Lower leg skin (tissue), 4 donors: ENCODE measurements at regions not wholly inside any gene's neighbourhood (a gene's known extent, or its start where the extent isn't known, plus 50 kb on each side); places are given as distances from the start of the nearest gene placed in this dataset.

ENCODE experiments used
- DNase-seq, 2 donors: peaks; one replicate each; pipeline ENCODE4 v3.0.0-alpha.2; 2019; ENCODE audit warnings: low spot score in 2 of 2
- H3K4me3 ChIP-seq: fragments of 200-600 bp; sonication (generic); 2 replicates; pipeline ENCODE4 v1.5.1; 2017; ENCODE audit warnings: mild to moderate bottlenecking, low read depth; ENCODE audit not compliant: poor library complexity, severe bottlenecking
- CTCF ChIP-seq, 3 donors: fragments of 450-650 bp; IDR thresholded peaks; one replicate each; pipeline ENCODE4 v1.5.1; 2016; ENCODE audit warnings: antibody characterized with exemption in 3 of 3, mild to moderate bottlenecking in 3 of 3, moderate library complexity in 2 of 3
- POLR2A ChIP-seq, 2 donors: fragments of 450-650 bp; IDR thresholded peaks; one replicate each; pipeline ENCODE4 v1.6.1; 2016 to 2017; ENCODE audit warnings: antibody characterized with exemption in 2 of 2, mild to moderate bottlenecking in 1 of 2, moderate library complexity in 1 of 2
- WGBS, 2 donors: methylation state at CpG; one replicate each; pipeline ENCODE4 v1.1.5; 2018; 5-methylcytosine and 5-hydroxymethylcytosine counted together
- intact Hi-C: fragments of 100-400 bp; cut with DNase I; formaldehyde crosslinking; loops from one replicate; pipeline ENCODE4 v1.15.0; 2023; ENCODE audit warnings: low total_unique reads

- intact Hi-C loops, result no loop called here
- no peak overlapping the region for H3K4me3 ChIP-seq
- TF ChIP-seq CTCF (IDR thresholded peaks at IDR 0.05) (no peak), POLR2A (IDR thresholded peaks at IDR 0.05) (no peak)
- no peak for DNase-seq
Measured at GRCh38 chr4:23741681-23742191, 148.1 kb downstream of the PPARGC1A start.

- DNase-seq, result no peak
- intact Hi-C loops, result no loop called here
- 81 to 89% methylated on average over 3 of the region's 3 CpGs for WGBS, 2 donors
- no peak for TF ChIP-seq CTCF (IDR thresholded peaks at IDR 0.05)
- H3K4me3 ChIP-seq, result no peak overlapping the region
Measured at GRCh38 chr4:23737571-23737970, 152.3 kb downstream of the PPARGC1A start.

- DNase-seq, result no peak
Measured at GRCh38 chr4:23736466-23736865, 153.4 kb downstream of the PPARGC1A start.

DNA sequence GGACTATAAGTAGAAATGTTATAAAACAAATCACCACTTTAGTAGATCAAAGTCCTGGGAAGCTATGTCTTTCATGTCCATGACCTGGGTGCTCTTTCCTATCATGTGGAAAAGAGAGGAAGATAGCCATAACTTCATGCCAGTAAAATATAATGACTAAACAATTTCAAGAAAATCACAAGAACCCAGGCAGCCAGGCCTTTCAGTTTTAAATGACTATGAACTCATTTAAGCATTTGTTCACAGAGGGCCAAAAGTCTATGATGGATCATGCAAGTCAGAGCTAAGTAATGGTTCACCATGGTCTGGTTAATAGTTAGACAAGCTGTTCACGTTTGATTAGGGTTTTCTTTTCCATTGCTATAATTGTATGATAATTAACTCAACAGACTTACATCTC is 155.8 kb downstream of the PPARGC1A start:
- no peak for TF ChIP-seq CTCF (IDR thresholded peaks at IDR 0.05)
- no peak for TF ChIP-seq POLR2A (IDR thresholded peaks at IDR 0.05)
- no peak overlapping the region for H3K4me3 ChIP-seq
- intact Hi-C loops, result no loop called here
- 58 to 65% methylated on average over 1 of the region's 1 CpG for WGBS, 2 donors
- no peak for DNase-seq

More at GRCh38 chr4:23736466-23736865, 153.4 kb downstream of the PPARGC1A start:
- no peak overlapping the region for H3K4me3 ChIP-seq
- 46 to 54% methylated on average over 1 of the region's 1 CpG for WGBS, 2 donors
- intact Hi-C loops, result no loop called here
- no peak for TF ChIP-seq POLR2A (IDR thresholded peaks at IDR 0.05)
- no peak for TF ChIP-seq CTCF (IDR thresholded peaks at IDR 0.05)

- no peak for DNase-seq
- intact Hi-C loops, result no loop called here
- TF ChIP-seq POLR2A (IDR thresholded peaks at IDR 0.05), result no peak
- TF ChIP-seq CTCF (IDR thresholded peaks at IDR 0.05), result no peak
- 59 to 76% methylated on average over 2 of the region's 2 CpGs for WGBS, 2 donors
- no peak overlapping the region for H3K4me3 ChIP-seq
Measured at GRCh38 chr4:23733476-23733875, 156.4 kb downstream of the PPARGC1A start.

DNA sequence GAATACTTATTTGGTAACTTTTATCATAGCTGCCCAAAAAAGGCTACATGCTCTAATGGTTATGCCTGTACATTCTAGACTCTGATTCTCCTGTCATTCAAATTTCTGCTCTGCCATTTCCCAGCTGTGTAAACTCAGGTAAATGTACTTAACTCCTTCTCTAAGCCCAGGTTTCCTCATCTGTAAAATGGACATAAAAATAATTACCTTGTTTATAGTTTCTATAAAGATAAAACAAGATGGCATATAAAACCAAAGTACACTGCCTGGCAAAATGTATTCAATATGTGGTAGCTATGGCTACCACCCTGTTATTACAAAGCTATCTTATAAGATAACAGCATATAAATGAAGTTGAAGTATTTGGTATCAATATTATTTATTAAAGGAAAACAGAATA is 158.8 kb downstream of the PPARGC1A start:
- intact Hi-C loops, result no loop called here
- TF ChIP-seq POLR2A (IDR thresholded peaks at IDR 0.05) (no peak), CTCF (IDR thresholded peaks at IDR 0.05) (no peak)
- no peak overlapping the region for H3K4me3 ChIP-seq
- no peak for DNase-seq
